ENCODE measurements at regions not wholly inside any gene's neighbourhood (a gene's known extent, or its start where the extent isn't known, plus 50 kb on each side); places are given as distances from the start of the nearest gene placed in this dataset.

- TF ChIP-seq REST (IDR thresholded peaks at IDR 0.05; ENCODE audit: unreplicated experiment), result no peak
- TF ChIP-seq EZH2phosphoT487 (IDR thresholded peaks at IDR 0.05; ENCODE audit: unreplicated experiment), result no peak
- TF ChIP-seq NANOG (IDR thresholded peaks at IDR 0.05; ENCODE audit: borderline replicate concordance), result no peak
- no peak for TF ChIP-seq ZNF331 (CRISPR knock-in tag; IDR thresholded peaks at IDR 0.05; ENCODE audit: low read depth)
- TF ChIP-seq EZH2 (IDR thresholded peaks at IDR 0.05; ENCODE audit: low read depth, unreplicated experiment), result no peak
These were observed 307.3 kb downstream of the ZIC4 start (continued) for GRCh38 chr3:147099076-147099475.

GRCh38 chr3:147090461-147090860 lies 315.9 kb downstream of the ZIC4 start:
- H3K4me2 ChIP-seq, result no peak overlapping the region
- no peak overlapping the region for H3K27ac ChIP-seq (ENCODE audit: low read depth)
- H3K9me3 Mint-ChIP-seq, result no peaks in the 10 kb centered on the region
- no peaks in the 10 kb centered on the region for H3K27me3 Mint-ChIP-seq (ENCODE audit: insufficient read depth, low read depth, poor library complexity)
- TF ChIP-seq STAT1 (IDR thresholded peaks at IDR 0.05; ENCODE audit: unreplicated experiment), result no peak
- TF ChIP-seq NANOG (IDR thresholded peaks at IDR 0.05; ENCODE audit: borderline replicate concordance), result no peak
- TF ChIP-seq EZH2 (IDR thresholded peaks at IDR 0.05; ENCODE audit: low read depth, unreplicated experiment), result no peak
- no peak for TF ChIP-seq ZNF462 (CRISPR knock-in tag; IDR thresholded peaks at IDR 0.05)
- no peaks in the 10 kb centered on the region for H3K36me3 ChIP-seq (ENCODE audit: insufficient read depth)
- no peaks in the 10 kb centered on the region for H3K79me2 ChIP-seq (replicated peaks; ENCODE audit: insufficient read depth)
- no peak overlapping the region for H3K4me3 Mint-ChIP-seq
- H3K27ac Mint-ChIP-seq, result no peak overlapping the region
- no peaks in the 10 kb centered on the region for H3K9me2 ChIP-seq (ENCODE audit: insufficient read depth)
- H4K20me1 ChIP-seq (replicated peaks; ENCODE audit: insufficient read depth), result no peaks in the 10 kb centered on the region
- no peak overlapping the region for H2AFZ ChIP-seq
- H3K4me3 ChIP-seq, result no peak overlapping the region
- H3F3A ChIP-seq (replicated peaks; ENCODE audit: low read depth), result no peaks in the 10 kb centered on the region
- no peak for DNase-seq (ENCODE audit: low spot score)
- no peaks in the 10 kb centered on the region for H3K36me3 Mint-ChIP-seq (ENCODE audit: low read depth)
- no peak for ATAC-seq
- H3K4me1 ChIP-seq (ENCODE audit: insufficient read depth), result no peaks in the 10 kb centered on the region
- no peaks in the 10 kb centered on the region for H3K4me1 Mint-ChIP-seq
- no peaks in the 10 kb centered on the region for H3K27me3 ChIP-seq (ENCODE audit: insufficient read depth)
